GM12891 (cell line): ENCODE measurements at regions not wholly inside any gene's neighbourhood (a gene's known extent, or its start where the extent isn't known, plus 50 kb on each side); places are given as distances from the start of the nearest gene placed in this dataset.

Source experiments
- POLR2A ChIP-seq: IDR thresholded peaks from 2 replicates; pipeline ENCODE4 v1.6.1; 2011; ENCODE audit warnings: low read depth, low read length, control low read depth
- POLR2AphosphoS5 ChIP-seq: IDR thresholded peaks from 2 replicates; pipeline ENCODE4 v1.6.1; 2011; ENCODE audit warnings: low read depth, low read length, control low read depth

DNA sequence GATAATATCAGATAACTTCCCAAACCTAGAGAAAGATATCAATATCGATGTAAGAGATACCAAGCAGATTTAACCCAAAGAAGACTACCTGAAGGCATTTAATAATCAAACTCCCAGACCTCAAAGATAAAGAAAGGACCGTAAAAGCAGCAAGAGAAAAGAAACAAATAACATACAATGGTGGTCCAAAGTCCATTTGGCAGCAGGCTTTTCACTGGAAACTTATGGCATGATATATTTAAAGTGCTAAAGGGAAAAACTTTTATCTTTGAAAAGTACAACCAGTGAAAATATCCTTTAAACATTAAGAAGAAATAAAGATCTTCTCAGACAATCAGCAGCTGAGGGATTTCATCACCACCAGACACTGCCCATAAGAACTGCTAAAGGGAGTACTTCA is 812.7 kb upstream of the ADAMTS5 start:
- TF ChIP-seq POLR2AphosphoS5 (no peak), POLR2A (no peak)
